GM11168 (cell line): ENCODE measurements at regions not wholly inside any gene's neighbourhood (a gene's known extent, or its start where the extent isn't known, plus 50 kb on each side); places are given as distances from the start of the nearest gene placed in this dataset.
"Not testable (repeated sequence)": the region's sequence is repeated elsewhere in the genome, so short reads cannot be mapped to it uniquely, and the experiment has no call there.

ENCODE experiments used
- in situ Hi-C: fragments of 300-500 bp; cut with MboI; formaldehyde crosslinking; loops from one replicate; pipeline ENCODE4 v1.12.0; 2022; ENCODE audit warnings: low sequenced_read_pairs; ENCODE audit not compliant: unreplicated experiment

GRCh38 chr3:74978684-74979083, 364.2 kb upstream of the CNTN3 start:
- in situ Hi-C loops = no loop called here

- in situ Hi-C loops = not testable (repeated sequence)
These were observed 370.8 kb upstream of the CNTN3 start for GRCh38 chr3:74985028-74985904.

GRCh38 chr3:74988095-74988494, 373.6 kb upstream of the CNTN3 start:
- in situ Hi-C loops = no loop called here

- in situ Hi-C loops = no loop called here
These were observed 378.4 kb upstream of the CNTN3 start for GRCh38 chr3:74992898-74993297.

- in situ Hi-C loops = no loop called here
These were observed 386.9 kb upstream of the CNTN3 start for GRCh38 chr3:75001330-75001729.

GRCh38 chr3:75012791-75013331, 398.4 kb upstream of the CNTN3 start:
- in situ Hi-C loops = no loop called here

- in situ Hi-C loops = no loop called here
These were observed 399.5 kb upstream of the CNTN3 start for GRCh38 chr3:75014008-75014407.

- in situ Hi-C loops = no loop called here
These were observed 400.8 kb upstream of the CNTN3 start for GRCh38 chr3:75015280-75015679.

GRCh38 chr3:75035146-75035545, 420.7 kb upstream of the CNTN3 start:
- in situ Hi-C loops = no loop called here

GRCh38 chr3:75042941-75043340, 428.5 kb upstream of the CNTN3 start:
- in situ Hi-C loops = no loop called here

- in situ Hi-C loops = no loop called here
These were observed 434.2 kb upstream of the CNTN3 start for GRCh38 chr3:75048650-75049049.

GRCh38 chr3:75049533-75049932, 435.1 kb upstream of the CNTN3 start:
- in situ Hi-C loops = no loop called here

GRCh38 chr3:75059120-75059519, 444.7 kb upstream of the CNTN3 start:
- in situ Hi-C loops = no loop called here

- in situ Hi-C loops = no loop called here
These were observed 447.3 kb upstream of the CNTN3 start for GRCh38 chr3:75061806-75062205.

- in situ Hi-C loops = no loop called here
These were observed 460.7 kb upstream of the CNTN3 start for GRCh38 chr3:75075158-75075557.

GRCh38 chr3:75076481-75076880, 462.0 kb upstream of the CNTN3 start:
- in situ Hi-C loops = no loop called here

- in situ Hi-C loops = no loop called here
These were observed 463.8 kb upstream of the CNTN3 start for GRCh38 chr3:75078290-75078689.

- in situ Hi-C loops = no loop called here
These were observed 468.4 kb upstream of the CNTN3 start for GRCh38 chr3:75082845-75083244.

- in situ Hi-C loops = no loop called here
These were observed 475.4 kb upstream of the CNTN3 start for GRCh38 chr3:75089841-75090240.

- in situ Hi-C loops = no loop called here
These were observed 487.1 kb upstream of the CNTN3 start for GRCh38 chr3:75101329-75102147.

GRCh38 chr3:75110741-75111140, 496.3 kb upstream of the CNTN3 start:
- in situ Hi-C loops = no loop called here
